H1 (cell line): ENCODE measurements at regions not wholly inside any gene's neighbourhood (a gene's known extent, or its start where the extent isn't known, plus 50 kb on each side); places are given as distances from the start of the nearest gene placed in this dataset.

Source experiments
- EZH2 ChIP-seq: fragments of 200-600 bp; sonication (generic); IDR thresholded peaks from 2 replicates; pipeline ENCODE4 v1.7.1; 2012; ENCODE audit warnings: low read depth, mild to moderate bottlenecking, moderate library complexity, low read length, inconsistent platforms; ENCODE audit not compliant: severe bottlenecking
- KDM1A ChIP-seq: fragments of 200-600, 300-600 bp; sonication (generic); IDR thresholded peaks from 2 replicates; pipeline ENCODE4 v1.7.1; 2016; ENCODE audit warnings: mild to moderate bottlenecking, low read length, borderline replicate concordance
- SIX5 ChIP-seq: IDR thresholded peaks from 2 replicates; pipeline ENCODE4 v1.6.1; 2011; ENCODE audit warnings: mild to moderate bottlenecking, low read depth, low read length
- SP1 ChIP-seq: IDR thresholded peaks from 2 replicates; pipeline ENCODE4 v1.6.1; 2011; ENCODE audit warnings: low read depth, low read length

DNA sequence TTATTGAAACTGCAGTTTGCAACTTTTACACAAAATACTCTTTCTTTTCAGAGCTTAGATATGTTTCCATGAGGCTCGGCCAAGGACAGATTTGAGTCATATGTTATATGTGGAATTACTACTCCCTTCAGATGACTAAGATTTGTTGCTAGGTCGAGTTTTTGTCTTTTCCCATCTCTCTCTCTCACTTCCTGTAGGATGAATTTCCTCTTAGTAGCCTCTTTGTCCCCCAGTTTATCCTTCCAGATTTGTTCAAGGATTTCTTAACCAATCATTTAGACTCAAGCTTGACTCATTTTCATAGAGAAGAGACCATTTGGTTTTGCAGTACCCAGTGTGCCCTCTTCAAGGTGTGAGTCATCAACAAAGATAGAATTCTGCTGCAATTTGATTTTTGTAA, 209.2 kb downstream of the GLUD2 start (continued):
- no peak for TF ChIP-seq SP1
- no peak for TF ChIP-seq SIX5
- no peak for TF ChIP-seq EZH2
- TF ChIP-seq KDM1A, result no peak
